Mucosa of gallbladder (tissue), 1 donor: ENCODE measurements at regions not wholly inside any gene's neighbourhood (a gene's known extent, or its start where the extent isn't known, plus 50 kb on each side); places are given as distances from the start of the nearest gene placed in this dataset.

ENCODE experiments used
- DNase-seq: peaks from one replicate; pipeline ENCODE4 v3.0.0-alpha.2; 2020; ENCODE audit warnings: low spot score
- donor health status: DM: no; HTN: no; CAD: no.

DNA sequence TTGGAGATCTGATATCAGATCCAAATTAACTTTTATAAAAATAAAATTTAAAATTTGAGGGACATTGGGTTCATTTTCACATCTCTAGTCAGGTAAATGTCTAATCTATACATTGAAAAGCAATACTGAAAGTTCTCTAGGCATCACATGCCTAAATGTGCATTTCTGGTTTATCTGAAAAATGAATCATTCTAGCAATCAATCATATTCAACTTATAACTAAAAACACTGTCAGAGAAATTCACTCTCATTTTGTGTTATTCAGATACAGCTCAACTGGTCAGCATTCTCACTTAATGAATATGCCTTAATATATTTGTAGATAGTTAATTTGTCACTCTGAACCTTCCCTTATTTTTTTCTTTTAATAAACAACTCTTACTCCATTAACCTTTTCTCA, 243.2 kb downstream of the CASP12 start:
- DNase-seq: no peak

DNA sequence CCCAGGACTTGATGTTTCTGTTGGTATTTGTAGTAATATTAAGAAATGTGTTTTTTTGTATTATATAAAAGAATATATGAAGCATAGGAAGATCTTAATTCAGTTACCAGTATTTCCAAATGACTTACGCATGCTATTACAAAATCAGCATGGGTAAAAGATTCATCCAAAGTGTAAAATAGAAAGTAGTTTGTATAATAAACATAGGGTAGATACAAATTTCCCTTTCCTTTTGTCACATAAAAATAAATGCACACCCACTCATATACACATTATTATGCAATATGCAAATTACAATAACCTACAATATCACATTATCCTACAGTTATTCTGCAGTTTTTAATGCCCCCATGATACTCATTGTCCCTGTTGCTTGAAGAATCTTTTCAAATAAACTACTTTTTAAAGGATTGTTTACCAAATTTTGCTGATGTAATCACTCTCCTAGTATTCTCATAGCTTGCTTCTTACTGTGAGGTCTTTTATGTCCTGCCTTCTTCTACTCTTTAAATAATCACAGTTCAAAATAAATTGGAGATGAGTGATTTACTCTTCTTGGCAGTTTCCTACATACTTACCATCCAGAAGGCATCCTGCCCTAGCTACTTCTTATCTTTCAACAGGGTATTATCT, 244.0 kb downstream of the CASP12 start:
- DNase-seq: no peak

DNA sequence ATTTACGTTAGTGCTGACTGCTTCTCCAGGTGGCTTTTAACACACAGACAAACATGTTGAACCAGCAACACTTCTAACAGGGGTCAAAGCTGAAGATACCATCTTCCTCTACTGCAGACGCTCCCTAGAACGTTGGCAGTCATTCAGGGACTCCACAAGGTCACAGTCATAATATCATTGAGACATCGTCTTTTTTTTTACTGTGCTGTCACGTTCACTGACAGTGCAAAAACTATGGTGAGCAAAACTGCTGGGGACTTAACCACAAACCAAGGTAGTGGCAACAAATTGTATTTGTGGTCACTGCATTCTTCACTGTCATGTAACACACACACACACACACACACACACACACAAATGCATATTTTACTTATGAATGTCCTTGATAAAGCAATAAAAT, 244.9 kb downstream of the CASP12 start:
- peak; percentile 10 for DNase-seq

DNA sequence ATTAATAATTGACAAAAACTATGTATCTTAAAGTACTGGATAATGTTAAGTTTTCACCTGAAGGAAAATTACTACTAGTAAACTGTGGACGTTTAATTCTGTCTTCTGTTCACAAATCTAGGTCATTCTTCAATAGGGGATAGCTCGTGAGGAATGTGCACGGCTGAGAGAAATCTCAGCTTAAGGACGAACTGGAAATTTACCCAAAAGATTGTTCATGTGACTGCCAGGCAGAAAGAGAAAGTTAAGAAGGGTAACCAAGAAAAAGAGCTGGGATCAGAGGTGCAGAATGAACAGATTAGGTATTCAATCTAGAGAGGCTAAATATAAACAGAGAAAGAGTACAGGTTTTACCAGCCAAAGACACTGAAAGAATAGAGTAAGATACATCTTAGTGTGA, 245.3 kb downstream of the CASP12 start:
- DNase-seq: no peak

DNA sequence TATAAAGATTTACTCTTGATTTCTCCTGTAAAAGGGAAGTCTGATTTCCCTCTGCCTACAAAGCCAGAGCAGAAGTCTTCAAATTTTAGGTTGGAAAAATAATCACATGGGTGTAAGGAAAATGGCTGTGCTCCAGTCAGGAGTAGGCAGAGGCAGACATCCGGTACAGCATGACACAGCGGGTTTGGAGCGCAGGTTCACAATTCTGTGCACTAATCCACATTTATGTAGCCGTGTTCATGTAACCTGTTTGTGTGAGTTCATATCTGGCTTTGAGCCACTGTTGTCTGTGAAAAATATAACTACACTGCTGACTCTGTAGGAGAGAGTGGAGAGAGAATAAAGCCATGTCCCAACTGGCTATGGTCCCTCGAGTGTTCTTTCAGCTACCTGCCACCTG, 248.0 kb downstream of the CASP12 start:
- DNase-seq: no peak

DNA sequence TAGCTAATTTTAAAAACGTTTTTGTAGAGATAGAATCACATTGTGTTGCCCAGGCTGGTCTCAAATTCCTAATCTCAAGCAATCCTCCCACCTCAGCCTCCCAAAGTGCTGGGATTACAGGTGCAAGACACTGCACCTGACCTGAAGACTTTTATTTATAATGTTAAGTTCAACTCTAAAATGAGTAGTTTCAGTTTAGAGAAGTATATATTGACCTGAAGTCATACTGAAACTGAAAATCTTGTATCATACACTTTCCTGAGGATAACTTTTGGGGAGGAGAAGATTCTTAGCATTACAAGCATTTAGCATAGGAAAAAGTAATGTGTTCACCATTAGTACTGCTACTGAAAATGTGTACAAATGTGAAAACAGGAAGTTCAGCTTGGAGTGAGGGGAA, 249.3 kb downstream of the CASP12 start:
- DNase-seq: no peak

DNA sequence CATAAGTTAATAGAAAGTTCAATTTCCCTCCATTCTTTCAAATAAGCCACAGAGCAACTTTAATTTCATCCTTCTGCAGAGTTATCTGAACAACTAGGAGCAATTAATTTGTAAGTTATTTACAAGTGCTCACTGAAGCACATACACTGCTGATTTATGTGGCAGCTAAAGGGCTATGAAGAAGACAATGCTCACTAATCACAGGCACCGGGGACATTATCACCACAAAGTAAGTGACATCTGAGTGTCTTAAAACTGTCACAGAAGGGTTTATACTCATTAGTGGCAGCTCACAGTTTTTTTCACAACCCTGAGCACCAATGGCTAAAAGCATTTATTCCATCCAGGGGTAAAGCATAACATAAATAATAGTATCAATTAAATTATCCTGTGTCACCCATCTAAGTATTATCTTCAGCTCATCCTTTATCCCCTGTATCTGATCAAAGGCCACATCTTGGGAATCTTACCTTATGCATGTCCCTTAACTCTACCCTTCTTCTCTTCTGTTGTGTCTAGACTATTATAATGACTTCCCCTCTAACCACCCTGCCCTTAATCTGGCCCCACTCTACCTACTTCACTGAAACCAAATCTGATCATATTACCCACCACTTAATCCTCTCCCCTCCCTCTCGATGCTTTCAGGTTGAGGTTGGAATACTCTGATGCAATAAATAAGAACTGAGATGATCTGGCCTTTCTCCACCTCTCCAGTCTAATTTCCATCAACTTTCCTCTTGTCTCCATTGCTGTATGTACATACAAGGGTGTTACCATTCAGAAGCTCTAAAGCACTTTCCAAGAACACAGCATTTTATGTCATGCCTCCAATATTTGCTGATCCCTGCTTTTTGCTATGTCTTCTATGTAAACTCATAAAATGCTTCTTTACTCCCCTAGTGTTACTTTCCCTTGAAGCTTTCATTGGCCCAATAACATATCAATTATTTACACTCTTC, 252.7 kb downstream of the CASP12 start:
- DNase-seq: no peak

DNA sequence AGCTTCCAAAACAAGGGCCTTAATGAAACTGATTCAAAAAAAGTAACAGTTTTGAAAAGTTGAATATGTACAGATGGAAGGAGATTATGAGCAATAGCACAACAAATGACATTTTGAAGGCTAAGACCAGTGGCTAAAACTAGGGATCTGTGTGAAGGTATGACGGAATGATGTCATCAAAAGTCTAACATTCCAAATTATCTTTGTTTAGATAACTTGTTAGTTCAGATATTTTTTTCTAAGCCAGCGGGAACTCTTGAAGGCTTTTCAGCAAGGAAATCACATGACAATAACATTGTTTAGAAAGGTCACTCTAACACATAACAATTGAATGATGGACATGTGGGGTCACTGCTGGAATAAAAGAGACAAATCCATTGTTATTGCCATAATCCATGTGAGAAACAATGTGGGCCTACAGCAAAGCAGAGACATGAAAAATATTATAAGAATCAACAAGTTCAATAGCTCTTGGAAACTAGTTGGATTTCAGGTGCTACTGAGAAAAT, 260.5 kb downstream of the CASP12 start:
- DNase-seq: no peak

DNA sequence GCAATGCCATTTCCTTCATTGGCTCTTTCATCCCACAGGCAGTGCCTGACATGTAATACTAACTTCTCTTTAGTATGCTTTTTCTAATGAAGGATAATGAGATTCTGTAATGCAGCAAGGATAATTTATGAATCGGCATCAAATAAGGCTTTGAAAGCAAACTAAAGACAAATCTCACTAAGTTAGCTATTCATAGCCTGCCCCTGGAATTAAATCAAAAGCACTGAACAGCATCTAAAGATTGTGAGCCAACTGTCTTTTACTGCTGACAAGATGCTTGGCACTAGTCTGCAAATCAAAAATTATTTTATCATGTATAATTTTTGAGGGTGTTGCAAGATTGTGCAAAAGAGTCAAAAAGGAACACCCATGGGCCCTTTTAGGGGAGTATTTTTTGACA, 265.0 kb downstream of the CASP12 start:
- no peak for DNase-seq

DNA sequence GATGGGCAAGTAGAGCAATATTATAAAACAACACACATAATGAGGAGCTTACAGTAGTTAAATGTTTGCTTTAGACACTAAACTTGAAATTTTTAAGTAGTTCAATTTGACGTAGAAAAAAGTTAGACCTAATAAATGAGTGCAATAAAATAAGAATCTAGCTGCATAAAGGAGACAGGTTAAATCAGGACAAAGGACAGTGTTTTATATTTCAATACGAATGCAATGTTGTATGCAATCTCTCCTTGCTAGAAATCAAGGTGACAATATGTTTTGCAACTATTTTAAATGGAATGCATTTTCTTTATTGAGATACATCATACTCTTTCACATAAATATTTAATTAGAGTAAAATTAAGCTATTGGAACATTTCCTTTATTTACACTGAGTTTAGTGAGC, 267.9 kb downstream of the CASP12 start:
- no peak for DNase-seq

DNA sequence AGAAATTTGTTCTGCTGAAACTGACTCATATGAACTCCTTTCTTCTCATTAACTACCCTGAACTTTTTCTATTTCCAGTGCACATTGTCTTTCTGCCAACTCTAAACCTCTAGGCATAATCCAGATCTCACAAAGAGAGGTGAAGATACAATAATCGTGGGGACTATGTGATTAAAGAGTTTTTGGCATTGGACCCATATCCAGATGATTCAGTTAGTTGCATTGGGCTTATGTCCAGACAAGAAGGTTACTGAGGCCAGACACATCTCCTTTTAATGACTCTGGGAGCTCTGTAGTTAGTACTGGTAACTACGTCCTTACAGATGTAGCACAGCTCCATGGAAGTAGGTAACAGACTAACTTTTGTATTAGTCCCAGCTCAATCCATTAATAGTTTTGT, 273.0 kb downstream of the CASP12 start:
- no peak for DNase-seq

DNA sequence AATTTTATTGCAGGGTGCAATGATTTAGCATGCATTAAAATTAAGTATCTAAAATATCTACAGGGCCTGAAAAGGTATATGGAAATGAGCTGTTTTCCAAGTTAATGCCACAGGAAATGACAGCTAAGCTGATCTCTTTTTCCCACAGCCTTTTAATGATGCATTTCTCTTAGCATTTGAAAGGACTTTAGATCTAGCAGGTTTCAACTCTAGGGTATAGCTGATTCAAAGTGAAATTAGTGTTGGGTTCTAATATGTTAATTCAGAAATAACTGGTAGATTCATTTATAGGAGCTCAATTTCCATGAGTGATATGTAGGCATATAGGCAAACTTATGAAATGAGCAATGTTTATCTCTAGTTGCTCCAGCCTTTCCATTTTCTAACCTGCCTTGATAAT, 274.2 kb downstream of the CASP12 start:
- no peak for DNase-seq

DNA sequence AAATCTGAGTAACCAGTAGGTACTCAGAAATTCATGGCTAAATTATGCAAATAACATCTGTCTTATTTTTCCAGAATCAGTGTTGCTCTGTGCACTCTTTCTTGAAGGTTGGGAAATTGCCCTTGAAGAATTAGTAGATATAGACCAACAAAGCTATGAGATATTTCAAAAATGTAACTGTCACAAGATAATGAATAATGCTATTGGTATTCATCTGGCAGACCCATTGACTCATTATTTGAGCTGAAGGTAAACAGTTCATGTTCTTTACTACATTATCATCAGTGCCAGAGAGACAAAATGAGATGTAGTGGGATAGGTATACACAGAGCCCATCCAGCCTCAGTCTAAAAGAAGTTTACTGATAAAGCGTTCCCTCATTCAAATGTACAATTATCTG, 274.7 kb downstream of the CASP12 start:
- DNase-seq: no peak

DNA sequence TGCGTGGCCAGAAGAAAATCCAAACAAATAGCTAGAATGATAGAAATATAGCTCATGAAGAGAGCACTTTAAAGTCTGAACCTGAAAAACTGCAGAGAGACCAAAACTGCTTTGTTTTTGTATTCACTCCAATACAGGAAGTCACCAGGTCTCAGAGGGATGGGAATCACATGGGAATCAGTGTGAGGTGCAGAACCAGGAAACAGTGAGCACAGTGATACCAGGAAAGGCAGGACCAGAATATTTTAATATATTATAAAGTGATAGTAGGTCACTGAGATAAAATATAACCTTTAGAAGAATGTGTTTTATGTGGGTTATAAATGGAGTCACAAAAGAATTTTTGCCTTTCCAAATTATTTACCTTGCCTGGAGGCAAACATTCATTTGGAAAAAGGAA, 277.3 kb downstream of the CASP12 start:
- no peak for DNase-seq

DNA sequence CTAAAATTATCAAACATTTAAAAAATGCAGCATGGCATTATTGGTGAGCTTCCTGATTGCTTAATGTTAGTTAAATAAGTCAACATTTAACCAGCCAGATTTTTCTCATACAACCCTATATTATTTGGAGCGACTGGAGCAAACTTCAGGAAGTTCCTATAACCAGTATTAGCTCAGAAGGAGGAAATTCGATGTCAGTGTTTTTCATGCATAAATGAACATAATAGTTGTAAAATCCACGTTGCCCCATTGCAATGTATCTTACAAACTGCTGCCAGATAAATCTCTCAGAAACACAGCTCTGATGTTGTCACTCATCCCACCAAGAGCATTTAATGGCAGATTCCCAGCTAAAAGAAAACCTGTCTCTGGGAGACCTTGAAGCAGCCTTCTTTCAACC, 278.5 kb downstream of the CASP12 start:
- DNase-seq: no peak

DNA sequence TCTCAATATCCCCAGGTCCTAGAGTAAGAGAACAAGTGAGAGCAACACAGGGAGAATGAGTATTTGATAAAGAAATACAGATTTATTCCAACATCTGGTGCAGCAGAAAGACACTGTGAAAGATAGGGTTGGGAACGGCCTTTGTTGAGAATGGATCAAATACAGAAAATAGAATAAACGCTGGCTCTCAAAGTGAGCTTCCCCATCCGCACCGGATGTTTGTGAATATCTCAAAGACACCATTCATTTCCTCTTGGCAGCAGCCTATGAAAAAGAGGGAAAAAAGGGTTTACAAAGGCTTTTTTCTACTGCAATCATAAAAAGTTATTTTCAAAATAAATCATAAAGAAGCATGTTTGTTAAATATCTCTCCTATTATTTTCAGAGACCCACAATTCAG, 279.3 kb downstream of the CASP12 start:
- no peak for DNase-seq

DNA sequence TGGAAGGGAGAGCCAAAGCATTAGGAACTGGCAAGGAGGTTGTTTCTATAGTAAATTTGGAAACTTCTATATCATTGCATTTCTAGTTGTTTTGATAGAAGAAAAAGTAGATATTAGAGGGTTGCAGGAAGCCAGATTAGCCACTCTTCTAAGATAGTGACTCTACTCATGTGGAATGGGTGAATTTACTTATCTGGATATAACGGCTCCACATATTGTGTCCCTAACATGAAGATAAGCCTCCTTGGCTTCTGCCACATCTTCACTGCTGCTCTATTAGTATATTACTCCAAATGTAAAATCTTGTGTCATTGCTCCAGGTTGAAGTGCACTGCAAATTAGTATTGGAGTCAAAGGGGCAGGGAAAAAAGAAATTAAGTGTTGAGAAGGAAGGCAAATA, 283.3 kb downstream of the CASP12 start:
- no peak for DNase-seq

DNA sequence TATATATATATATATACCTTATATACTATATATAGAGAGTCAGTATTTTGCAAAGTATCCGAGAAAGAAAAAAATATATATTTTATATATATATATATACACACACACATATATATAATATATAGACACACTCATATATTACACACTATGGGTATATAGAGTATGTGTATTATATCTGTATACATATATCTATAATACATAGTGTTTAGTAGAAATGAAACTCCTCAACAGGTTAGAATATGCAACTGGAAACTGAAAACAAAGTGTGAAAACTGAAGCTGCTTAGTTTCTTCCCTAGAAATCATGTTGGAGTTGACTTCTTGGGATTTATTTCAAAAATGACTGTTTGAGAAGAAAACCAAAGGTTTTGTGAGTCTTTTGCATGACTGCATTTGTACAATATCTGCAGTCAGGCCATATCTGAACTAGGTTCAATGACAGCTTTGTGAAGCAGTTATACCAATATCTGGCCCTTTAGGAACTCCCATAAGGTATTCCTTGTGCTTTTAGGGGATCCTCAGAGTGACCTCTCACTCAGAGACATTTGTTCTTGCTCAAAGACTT, 284.1 kb downstream of the CASP12 start:
- DNase-seq: no peak

DNA sequence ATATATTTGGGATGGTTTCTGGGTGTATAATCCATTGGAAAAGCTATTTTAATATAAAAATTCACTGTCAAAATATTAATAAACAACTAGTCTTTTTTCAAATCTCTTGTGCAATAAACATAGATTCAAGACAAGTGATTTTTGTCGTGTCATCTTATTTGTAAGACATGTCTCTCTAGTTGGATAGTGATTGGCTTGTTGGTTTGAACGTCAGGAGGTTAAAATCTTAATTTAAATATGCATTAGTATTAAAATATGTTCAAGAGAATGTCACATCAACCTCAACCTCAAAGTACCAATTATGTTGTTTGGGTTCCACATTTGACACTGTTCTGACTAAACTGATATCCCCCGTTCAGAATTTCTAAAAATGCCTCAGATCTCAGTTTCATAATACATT, 287.6 kb downstream of the CASP12 start:
- no peak for DNase-seq

DNA sequence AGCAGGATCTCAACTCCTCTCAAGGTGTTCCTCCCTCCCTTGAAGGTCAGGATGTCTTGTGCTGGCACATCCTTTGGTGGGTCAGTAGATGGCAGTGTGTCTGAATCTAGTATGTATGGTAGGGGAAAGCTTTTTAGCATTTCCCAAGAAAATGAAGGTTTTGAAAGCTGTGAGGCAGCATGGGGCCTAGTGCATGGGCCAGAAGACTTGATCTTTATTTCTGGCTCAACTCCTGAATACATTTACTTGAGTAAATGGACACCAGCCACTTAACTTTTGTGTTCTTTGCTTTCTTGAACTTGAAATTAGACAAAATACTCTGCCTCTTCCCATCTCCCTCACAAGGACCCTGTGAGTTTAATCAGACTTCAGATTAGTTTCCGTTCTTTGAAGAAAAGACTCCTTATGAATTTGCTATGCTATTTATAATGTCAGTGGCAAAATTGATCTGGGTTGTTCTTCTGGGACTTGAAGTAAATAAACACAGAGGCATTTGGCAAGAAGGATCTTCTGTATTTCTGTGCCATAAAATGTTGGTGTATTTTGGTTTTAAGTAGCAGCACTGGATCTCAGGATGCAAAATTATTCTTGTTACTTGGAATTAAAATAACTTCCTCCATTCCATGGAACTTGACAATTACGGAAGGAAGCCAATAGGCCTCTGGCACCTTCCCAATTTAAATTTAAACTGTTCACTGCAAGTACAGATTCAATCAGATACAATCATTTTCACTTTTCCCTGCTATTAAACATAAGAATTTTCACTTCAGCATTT, 288.8 kb downstream of the CASP12 start:
- DNase-seq: peak; percentile 24

DNA sequence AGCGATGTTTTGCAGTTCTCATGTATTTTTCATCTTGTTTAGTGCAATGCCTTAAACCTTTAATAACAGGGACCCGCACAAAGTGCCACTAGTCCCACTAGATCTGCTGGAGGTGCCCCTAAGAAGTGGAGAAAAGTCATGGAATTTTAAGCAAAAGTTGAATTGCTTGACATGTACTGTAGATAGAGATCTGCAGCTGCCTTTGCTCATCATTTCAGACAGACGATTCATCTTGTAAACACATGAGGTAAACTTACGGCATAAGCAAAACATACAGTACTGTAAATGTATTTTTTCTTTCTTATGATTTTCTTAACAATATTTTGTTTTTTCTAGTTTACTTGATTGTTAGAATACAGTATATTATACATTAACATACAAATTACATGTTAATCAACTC, 295.6 kb downstream of the CASP12 start:
- no peak for DNase-seq
